IPS-11a (cell line): ENCODE measurements at regions not wholly inside any gene's neighbourhood (a gene's known extent, or its start where the extent isn't known, plus 50 kb on each side); places are given as distances from the start of the nearest gene placed in this dataset.

Source experiments
- H3K4me3 ChIP-seq: one replicate; pipeline ENCODE4 v1.5.1; 2013; ENCODE audit warnings: low read depth, low read length, control low read depth

DNA sequence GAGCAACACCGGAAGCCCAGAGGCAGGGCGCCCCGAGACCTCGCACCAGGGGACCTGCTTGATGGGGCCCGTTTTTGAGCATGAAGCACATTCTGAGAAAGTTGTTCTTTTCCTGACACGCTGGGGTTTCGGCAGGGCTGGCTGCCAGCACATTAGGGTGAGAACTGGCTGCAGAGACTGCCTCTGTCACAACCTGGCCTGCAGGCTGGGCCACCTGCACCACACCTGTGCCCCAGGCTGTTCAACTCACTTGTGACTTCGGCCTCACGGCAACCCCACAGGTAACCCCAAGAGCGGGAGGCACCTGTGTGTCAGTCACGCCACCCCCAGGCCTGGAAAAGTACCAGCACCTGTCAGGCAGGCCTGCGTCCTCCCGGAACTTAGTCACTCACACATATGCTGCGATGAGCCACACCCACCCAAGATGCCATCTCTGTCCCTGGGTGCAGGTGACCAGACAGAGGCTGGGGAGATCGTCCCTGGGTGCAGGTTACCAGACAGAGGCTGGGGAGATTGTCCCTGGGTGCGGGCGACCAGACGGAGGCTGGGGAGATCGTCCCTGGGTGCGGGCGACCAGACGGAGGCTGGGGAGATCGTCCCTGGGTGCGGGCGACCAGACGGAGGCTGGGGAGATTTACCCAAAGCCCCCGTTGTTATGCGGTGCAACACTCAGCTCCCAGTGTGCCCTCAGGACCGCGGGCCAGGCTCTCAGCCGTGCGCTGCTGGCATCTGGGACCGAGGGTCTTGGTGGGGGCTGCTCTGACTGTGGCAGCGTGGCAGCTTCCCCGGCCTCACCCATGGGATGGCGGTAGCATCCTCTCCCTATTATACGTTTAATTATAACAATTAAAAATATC, 82.5 kb upstream of the BHLHE23 start:
- H3K4me3 ChIP-seq, result no peak overlapping the region

DNA sequence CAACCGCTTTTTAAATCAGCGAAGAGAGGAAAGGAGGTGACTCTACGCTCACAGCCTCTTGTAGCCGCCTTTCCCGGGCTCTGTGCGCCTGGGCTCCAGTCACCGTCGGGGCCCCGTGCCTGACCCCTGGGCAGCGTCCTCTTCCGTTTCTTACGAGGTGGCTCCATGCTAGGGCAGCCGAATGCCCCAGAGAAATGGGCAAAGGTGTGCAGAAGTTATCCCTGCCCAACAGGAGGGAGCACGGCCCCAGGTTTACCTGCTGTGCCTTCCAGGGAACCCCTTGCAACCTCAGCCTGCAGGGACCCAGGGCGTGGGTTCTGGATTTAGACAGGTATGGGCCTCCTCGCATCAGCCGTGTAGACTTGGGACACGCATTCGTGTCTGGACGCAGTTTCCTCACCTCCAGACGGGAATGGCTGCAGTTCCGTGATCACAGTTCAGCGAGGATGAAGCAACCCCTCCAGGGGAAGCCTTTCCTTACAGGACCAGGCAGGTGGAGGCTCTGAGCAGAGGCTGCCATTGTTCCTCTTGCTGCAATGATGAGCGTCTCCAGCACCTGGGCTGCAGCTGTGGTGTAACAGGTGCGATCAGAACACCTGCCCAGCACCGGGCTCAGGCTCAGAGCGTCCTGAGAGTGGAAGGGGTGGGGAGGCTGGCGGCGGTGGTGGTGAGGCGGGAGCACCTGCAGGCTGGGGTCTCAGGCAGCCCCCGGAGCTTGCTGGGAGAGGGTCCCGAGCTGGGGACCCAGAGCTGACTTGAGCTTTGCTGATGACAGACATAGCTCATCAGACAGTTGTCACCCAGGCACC, 81.3 kb upstream of the BHLHE23 start:
- no peak overlapping the region for H3K4me3 ChIP-seq

DNA sequence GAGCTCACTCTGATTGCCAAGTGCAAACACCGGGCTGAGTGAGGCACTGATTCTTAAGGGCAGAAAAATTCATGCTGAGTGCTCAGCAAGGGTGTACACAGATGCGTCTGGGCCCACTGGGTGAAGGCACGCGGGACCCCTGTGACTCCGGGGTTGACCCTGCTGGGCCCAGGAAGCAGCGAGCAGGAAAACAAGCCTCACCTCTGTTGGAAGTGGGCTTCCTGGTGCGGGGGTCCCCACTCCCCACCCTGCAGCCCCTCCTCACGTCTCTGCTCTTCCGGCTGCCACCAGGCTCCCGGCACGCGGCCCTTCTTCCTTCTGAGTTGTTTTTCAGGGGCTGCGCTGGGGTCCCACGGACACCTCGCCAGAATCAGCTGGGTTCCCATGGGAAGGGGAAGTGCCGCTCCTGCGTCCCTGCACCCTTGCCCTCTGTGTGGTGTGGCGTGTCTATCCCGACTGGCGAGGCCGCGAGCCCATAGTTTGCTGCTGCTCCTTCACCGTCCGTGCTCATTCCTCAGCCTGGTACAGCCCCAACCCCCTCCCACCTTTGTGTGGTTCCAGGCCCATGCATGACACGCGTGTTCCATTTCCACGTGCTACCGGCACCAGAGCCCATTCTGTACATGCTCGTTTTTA, 80.6 kb upstream of the BHLHE23 start:
- no peak overlapping the region for H3K4me3 ChIP-seq

DNA sequence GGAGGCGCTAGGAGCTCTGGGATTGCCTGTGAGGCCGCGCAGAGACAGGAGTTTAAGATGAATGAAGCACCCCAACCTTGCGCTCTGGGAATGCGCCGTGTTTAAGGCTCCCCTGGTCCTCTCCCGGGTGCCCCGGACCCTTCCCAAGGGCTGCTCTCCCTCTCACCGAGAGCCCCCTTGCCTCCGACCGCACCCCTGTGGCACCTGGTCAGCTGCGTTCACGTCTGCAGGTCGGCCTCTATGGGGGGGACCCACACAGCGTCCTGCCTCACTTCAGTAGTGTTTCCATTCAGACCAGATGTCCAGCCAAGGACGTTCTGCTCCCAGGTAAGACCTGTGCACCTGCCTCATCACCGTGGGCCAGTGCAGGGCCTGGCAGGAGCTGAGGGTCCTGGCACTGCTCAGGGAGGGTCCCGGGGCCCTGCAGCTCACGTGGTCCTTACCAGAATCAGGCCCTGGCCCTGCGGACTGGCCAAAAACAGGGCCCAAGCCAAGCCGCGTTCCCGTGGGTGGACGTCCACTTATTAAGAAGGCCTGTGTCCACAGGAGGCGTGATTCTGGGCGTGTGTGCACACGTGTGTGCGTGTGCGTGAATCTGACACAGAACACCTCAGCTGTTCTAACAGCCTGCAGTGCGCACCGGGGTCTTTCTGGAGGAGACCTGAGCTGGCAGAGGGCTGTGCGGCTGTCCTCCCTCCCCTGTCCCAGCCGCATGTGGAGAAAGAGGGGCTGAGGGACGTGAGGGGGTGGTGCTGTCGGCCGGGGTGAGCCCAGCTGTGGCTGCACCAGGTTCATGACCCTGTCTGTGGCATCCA, 79.9 kb upstream of the BHLHE23 start:
- no peak overlapping the region for H3K4me3 ChIP-seq

DNA sequence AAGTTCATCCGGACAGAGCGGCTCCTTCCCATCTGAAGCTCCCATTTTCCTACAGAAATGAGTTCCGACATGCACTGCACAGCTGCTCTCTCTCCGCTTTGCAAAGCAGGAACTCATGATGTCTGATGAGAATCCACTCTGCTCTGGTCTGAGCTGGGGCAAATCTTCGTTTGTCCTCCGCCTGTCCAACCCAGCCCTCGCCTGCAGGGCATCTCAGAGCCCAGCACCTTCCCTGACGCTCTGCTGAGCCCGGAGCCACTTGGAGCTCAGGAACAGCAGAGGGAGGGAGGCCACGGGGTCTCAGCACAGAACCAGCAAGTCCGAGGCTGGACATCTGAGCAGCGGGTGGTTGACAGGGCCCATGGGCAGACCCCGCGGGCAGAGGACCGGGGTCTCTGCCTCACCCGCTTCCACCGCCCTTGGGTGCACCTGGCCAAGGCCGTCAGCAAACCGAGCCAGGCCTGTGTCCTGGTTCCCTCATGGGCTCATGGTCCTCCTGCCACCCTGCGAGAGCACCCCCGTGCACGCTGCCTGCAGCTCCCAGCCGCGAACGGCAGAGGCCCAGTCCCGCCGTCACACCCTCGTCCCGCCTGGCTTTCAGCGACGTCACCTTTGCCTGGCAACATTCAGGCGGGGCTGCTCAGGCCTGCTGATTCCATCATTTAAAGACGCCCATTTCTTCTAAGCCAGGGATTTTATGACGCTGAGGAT, 78.5 kb upstream of the BHLHE23 start:
- H3K4me3 ChIP-seq, result no peak overlapping the region

DNA sequence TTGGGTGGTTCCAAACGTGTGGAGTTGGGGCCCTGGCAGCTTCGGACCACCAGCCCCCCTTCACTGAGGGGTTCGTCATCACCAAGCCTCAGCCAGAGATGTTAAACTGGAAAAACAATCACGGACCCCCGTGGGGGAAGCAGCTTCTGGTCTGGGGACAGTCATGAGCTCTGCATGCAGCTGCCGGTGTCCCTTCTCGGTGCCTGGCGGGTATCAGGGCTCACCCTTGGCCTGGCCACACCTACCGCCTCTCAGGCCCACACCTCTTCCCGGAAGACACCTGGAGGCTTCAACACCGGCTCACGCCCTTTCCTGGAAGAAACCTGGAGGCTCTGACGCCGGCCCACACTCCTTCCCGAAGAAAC, 77.8 kb upstream of the BHLHE23 start:
- H3K4me3 ChIP-seq, result no peak overlapping the region

DNA sequence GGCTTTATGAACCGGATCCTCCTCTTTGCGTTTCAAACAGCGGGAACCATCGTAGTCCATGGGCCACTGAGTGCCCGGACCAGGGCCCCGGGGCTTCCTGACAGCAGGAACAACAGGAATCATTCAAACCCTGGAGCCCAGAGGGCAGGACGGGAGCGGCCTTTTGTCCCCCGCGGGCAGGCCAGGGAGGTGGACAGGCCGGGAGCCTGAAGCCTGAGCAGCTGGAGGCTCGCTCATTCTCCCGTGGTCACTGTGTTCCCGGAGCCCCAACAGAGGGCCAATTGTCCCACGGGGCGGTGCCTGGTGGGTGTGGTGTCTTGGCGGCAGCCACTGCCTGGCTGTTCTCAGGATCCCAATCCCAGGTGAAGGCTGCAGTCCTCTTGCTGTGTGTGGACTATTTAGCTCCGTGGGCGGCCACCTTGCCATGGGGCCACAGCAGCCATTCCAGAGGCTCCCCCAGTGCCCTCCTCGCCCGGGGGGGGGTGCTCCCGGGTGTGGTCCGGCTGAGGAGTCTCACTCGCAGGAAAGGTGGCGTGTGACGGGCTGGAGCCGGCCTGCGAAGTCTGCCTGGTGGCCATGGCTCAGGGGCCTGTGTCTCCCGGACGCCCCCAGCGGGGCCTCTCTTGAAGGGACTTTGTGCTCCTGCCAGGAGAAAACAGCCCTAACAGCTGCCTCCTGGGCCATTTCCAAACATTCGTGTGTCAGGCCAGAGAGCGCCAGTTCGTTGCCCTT, 77.2 kb upstream of the BHLHE23 start:
- H3K4me3 ChIP-seq, result no peak overlapping the region

DNA sequence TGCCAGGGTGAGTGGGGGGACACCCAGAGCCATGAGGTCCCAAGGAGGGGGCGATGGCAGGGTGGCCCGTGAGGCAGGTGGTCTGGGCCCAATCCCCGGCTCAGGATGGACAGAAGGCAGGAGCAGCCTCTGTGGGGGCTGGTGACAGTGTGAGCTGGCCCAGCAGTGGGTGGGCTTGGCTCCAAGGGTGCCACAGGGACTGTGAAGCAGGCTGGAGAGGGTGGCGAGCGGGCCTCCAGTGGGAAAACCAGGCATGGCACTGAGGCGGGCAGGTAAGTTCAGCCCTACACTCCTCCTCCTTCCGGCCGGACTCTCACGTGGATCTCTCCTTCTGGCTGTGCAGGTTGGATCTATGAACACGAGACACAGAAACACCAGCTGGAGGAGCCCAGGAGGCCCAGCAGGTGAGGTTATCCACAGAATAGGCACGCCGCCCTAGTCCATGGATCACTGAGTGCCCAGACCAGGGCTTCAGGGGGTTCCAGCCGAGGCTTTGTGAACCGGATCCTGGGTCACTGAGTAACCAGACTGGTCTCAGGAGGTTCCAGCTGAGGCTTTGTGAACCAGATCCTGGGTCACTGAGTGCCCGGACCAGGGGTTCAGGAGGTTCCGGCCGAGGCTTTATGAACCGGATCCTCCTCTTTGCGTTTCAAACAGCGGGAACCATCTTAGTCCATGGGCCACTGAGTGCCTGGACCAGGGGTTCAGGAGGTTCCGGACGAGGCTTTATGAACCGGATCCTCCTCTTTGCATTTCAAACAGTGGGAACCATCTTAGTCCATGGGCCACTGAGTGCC, 76.4 kb upstream of the BHLHE23 start:
- no peak overlapping the region for H3K4me3 ChIP-seq

DNA sequence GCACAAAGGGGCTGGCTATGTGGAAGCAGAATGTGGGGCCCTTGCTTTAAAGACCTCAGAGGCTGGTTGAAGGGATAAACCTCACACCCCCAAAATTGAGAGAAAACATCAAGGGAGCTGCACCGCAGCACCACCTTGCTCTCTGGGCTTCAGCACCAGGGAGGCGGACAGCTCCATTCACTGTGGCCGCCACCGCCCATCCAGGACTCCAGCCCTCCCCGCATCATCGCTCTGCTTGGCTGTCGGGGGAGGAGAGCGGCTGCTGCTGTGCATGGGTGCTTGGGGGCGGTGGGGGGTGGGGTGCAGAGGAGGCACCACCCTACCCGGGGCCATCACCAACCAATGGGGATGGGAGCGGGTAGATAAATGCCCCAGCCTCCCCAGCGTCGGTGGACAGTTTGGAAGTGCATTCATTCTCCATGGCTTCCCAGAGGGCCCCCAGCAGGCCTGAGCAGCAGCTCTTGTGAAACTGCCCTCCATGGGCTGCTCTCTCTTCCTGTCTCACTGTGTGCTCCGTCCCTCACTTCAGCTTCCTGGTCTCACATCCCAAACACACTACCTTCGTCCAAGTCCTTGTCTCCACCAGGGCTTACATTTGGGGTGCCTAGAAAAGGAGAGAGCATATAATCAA, 75.7 kb upstream of the BHLHE23 start:
- no peak overlapping the region for H3K4me3 ChIP-seq

DNA sequence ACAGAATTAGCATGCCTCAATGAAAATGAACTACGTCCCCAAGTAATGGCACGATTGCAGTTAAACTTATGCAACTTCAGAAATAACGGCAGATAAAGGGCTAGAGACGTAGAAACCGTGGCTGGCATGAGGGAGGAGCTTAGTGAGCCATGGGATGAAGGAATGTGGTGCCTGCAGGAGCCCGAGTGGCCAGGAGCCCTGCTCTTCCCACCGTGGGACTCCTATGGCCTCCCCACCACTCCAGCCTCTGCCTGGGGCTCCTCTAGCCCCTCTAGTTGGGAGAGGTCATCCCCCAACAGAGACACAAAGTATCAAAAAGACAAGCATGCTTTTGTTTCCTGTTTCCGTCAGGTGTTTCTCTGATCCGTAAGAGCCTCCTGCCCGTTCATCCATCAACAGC, 75.1 kb upstream of the BHLHE23 start:
- H3K4me3 ChIP-seq, result no peak overlapping the region

DNA sequence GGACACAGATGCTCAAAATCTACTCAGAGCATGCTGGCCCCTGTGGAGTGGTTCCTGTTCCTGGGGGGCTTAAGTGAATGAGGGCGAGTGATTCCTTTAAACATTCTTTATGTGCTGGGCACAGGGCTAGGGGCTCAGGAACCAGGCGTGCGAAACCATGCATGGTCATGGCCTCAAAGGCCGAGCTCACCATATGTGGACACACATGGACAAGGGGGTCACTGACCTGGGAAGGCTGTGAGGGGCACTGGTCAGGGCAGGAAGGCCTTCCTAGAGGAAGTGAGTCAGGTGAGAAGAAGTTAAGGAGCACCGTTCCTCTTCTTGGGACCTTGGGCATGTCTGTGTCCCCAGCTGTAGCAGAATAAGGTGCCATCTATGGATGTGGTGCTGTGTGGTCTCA, 74.6 kb upstream of the BHLHE23 start:
- no peak overlapping the region for H3K4me3 ChIP-seq

DNA sequence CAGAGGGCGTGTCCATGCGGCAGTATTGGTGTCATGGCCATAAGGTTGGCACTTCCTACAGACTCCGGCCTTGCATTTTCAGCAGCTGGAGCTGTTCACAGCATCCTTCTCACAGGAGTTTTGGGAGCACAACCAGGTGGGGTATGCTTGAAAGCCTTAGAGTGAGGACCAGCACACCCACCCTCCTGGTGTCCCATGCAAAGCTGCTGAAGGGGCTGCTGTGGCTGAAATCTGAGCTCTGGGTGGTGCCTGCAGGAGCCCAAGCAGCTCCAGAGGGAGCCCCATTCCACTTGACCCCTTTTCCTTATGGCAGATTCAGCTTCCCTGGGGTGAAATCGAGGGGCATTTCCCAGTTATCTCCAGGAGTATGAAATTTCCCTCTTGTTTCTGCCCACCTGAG, 74.0 kb upstream of the BHLHE23 start:
- H3K4me3 ChIP-seq, result no peak overlapping the region

DNA sequence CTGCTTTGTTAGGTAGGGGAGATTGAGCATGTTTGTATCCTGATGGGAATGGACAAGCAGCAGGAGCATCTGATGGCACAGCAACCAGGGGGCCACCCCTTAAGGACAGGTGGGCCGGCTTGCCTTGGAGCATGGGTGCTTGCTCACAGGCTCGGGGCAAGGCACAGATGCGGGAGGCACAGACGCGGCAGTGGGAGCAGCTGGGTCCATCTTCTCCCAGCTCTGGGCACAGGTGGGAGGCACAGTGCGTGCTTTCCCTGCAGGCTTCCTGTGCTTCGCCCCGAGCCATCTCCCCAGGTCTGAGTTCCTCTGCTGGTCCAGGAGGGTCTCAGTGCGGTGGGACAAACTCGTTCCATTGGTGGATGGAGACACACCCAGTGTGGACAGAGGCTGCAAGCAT, 73.6 kb upstream of the BHLHE23 start:
- H3K4me3 ChIP-seq, result no peak overlapping the region

DNA sequence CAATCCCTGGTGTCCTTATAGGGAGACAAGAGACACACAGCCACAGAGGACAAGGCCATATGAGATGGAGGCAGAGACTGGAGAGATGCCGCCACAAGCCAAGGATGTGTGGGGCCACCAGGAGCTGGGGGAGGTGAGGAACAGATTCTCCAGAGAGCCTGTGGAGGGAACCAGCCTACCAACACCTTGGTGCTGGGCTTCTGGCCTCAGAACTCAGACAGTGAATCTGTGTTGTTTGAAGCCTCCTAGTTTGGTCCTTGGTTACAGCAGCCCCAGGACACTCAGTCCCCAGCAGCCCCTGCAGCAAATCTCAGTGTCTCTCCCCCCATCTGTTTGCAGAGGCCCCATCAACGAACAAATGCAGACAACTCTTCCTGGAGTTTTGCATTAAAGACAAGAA, 73.2 kb upstream of the BHLHE23 start:
- H3K4me3 ChIP-seq, result no peak overlapping the region

DNA sequence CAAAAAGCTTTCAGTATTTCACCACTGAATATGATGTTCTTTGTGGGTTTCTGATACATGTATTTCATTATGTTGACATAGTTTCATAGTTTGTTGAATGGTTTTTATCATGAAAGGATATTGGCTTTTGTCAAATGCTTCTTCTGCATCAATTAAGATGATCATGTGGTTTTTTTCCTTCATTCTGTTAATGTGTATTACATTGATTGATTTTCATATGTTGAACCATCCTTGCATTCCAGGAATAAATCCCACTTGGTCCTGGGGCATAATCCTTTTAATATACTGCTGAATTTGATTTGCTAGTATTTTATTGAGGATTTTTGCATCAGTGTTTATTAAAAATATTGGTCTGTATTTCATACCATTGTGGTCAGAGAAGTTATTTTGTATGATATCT, 70.9 kb upstream of the BHLHE23 start:
- H3K4me3 ChIP-seq, result no peak overlapping the region

DNA sequence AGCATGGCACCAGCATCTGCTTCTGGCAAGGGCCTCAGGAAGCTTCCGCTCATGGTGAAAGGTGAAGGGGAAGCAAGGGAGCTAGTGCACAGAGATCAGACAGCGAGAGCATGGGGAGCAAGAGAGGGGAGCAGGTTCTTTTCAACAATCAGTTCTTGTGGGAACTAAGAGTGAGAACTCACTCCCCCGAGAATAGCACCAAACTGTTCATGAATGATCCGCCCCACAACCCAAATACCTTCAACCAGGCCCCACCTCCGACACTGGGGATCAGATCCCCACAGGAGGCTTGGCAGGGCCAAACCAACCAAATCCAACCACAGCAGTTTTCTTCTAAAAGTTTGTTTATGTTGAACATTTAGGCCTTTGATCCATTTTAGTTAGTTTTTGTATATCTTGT, 69.7 kb upstream of the BHLHE23 start:
- no peak overlapping the region for H3K4me3 ChIP-seq

DNA sequence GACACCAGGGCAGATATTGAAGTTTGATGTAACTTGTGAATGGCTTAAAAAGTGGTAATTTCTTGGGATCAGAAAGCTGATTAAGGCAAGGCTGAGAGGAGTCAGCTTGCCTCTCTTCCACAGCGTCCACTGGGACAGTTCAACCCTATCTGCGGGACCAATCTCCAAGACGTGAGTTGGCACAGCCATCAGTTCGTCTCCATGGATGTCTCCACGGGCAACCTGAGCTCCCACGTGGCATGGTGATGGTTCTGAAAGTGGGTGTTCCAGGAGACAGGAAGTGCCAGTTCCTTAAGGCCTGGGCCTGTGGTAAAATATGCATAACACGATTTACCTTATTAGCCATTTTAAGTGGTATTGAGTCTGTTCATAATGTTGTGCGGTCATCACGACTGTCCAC, 67.9 kb upstream of the BHLHE23 start:
- no peak overlapping the region for H3K4me3 ChIP-seq

DNA sequence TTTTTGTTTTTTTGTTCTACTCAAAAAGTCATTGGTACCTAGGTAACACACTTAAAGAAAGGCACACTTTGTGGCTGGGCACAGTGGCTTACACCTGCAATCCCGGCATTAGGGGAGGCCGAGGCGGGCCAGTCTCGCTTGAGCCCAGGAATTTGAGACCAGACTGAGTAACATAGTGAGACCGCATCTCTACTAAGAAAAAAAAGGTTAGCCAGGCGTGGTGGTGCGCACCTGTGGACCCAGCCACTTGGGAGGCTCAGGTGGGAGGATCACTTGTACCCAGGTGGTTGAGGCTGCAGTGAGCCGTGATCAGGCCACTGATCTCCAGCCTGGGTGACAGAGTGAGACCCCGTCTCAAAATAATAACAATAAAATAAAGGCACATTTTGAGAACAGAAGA, 67.4 kb upstream of the BHLHE23 start:
- H3K4me3 ChIP-seq, result no peak overlapping the region

DNA sequence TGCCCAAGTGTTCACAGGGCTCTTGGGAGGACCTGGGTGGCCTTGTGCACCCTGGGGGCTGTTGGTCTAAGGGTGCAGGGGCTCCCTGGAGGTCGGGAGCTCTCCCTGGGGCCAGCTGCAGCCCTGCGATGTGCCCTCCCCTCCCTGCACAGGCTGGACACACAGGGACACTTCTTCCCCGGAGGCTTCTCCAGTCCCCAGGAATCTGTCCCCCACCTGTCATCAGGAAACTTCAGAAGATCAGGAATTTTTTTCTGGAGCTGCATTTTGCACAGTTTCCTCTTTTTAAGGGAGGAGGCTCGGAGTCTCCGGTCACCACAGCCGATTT, 66.9 kb upstream of the BHLHE23 start:
- H3K4me3 ChIP-seq, result no peak overlapping the region
